Keratinocyte (primary cell): ENCODE measurements at regions not wholly inside any gene's neighbourhood (a gene's known extent, or its start where the extent isn't known, plus 50 kb on each side); places are given as distances from the start of the nearest gene placed in this dataset.

Experiments used
- DNase-seq: peaks from one replicate; pipeline ENCODE4 v3.0.0-alpha.2; 2011; ENCODE audit warnings: low read depth, missing footprints, low spot score
- FAIRE-seq: peaks from 2 replicates; lab custom pipeline; 2011; peaks lifted over from hg19 to GRCh38; lab: Jason Lieb, UNC
- H2AFZ ChIP-seq: 2 replicates; pipeline ENCODE4 v1.6.0; 2012; ENCODE audit warnings: low read length, control low read depth, inconsistent platforms; ENCODE audit not compliant: control insufficient read depth
- H3K27ac ChIP-seq: 2 replicates; pipeline ENCODE4 v1.5.1; 2011; ENCODE audit warnings: low read length; ENCODE audit not compliant: control insufficient read depth, insufficient read depth
- H3K27me3 ChIP-seq: 3 replicates; pipeline ENCODE4 v1.6.0; 2011; ENCODE audit warnings: low read length; ENCODE audit not compliant: control insufficient read depth, insufficient read depth; ENCODE audit errors: extremely low read depth
- H3K36me3 ChIP-seq, 2 experiments: 2 replicates in 1 of 2; 3 replicates in 1 of 2; pipeline ENCODE4 v1.5.1; 2011; ENCODE audit warnings: low read length in 2 of 2, mild to moderate bottlenecking in 1 of 2; ENCODE audit not compliant: control insufficient read depth in 2 of 2, insufficient read depth in 2 of 2; ENCODE audit errors: extremely low read depth in 1 of 2
- H3K4me1 ChIP-seq: 3 replicates; pipeline ENCODE4 v1.5.1; 2011; ENCODE audit warnings: low read length; ENCODE audit not compliant: control insufficient read depth, insufficient read depth; ENCODE audit errors: extremely low read depth
- H3K4me2 ChIP-seq: 3 replicates; pipeline ENCODE4 v1.6.0; 2011; ENCODE audit warnings: low read depth, low read length; ENCODE audit not compliant: control insufficient read depth, insufficient read depth; ENCODE audit errors: extremely low read depth
- H3K4me3 ChIP-seq, 3 experiments: fragments of 200-600 bp in 1 of 3; sonication (generic) in 1 of 3; 2 replicates in 2 of 3; 3 replicates in 1 of 3; pipeline ENCODE4 v1.5.1; 2011 to 2016; ENCODE audit warnings: low read length in 3 of 3, mild to moderate bottlenecking in 3 of 3, control low read depth in 2 of 3, inconsistent platforms in 1 of 3, low read depth in 1 of 3, mixed read lengths in 1 of 3, mixed run types in 1 of 3, moderate library complexity in 1 of 3; ENCODE audit not compliant: control insufficient read depth in 2 of 3, insufficient read depth in 2 of 3; ENCODE audit errors: extremely low read depth in 1 of 3
- H3K79me2 ChIP-seq: 2 replicates; pipeline ENCODE4 v1.6.0; 2012; ENCODE audit warnings: low read length; ENCODE audit not compliant: control insufficient read depth, insufficient read depth
- H3K9ac ChIP-seq: 3 replicates; pipeline ENCODE4 v1.6.0; 2011; ENCODE audit warnings: low read length; ENCODE audit not compliant: control insufficient read depth, insufficient read depth; ENCODE audit errors: extremely low read depth
- H3K9me1 ChIP-seq: 3 replicates; pipeline ENCODE4 v1.6.0; 2011; ENCODE audit warnings: low read length; ENCODE audit not compliant: control insufficient read depth, insufficient read depth; ENCODE audit errors: extremely low read depth
- H3K9me3 ChIP-seq: 2 replicates; pipeline ENCODE4 v1.5.1; 2012; ENCODE audit warnings: low read depth, low read length; ENCODE audit not compliant: control insufficient read depth
- H4K20me1 ChIP-seq: 3 replicates; pipeline ENCODE4 v1.6.0; 2011; ENCODE audit warnings: low read length; ENCODE audit not compliant: control insufficient read depth, insufficient read depth; ENCODE audit errors: extremely low read depth
- EZH2 ChIP-seq: IDR thresholded peaks from one replicate; pipeline ENCODE4 v1.6.1; 2012; ENCODE audit warnings: inconsistent platforms, mild to moderate bottlenecking, low read length, moderate library complexity
- dilution Hi-C: fragments of 300-500 bp; cut with MboI; formaldehyde crosslinking; loops from one replicate; pipeline ENCODE4 v1.7.0; 2020; ENCODE audit warnings: low sequenced_read_pairs; ENCODE audit not compliant: extremely low pct_ligation_motif_present
- TF ChIP-seq, protein P1 (sequence below), 3 experiments: IDR thresholded peaks in 1 of 3; conservative IDR thresholded peaks in 1 of 3; optimal IDR thresholded peaks in 1 of 3; 2 replicates in 2 of 3; 3 replicates in 1 of 3; pipeline versions ENCODE3 to v1.5.1; 2011; ENCODE audit warnings: low read length in 3 of 3, mild to moderate bottlenecking in 3 of 3, moderate library complexity in 2 of 3, control low read depth in 1 of 3, inconsistent platforms in 1 of 3; ENCODE audit not compliant: insufficient read depth in 2 of 3; ENCODE audit errors: extremely low read depth in 1 of 3

- H3K4me2 ChIP-seq, result no peak overlapping the region
- dilution Hi-C loops, result no loop called here
- no peaks in the 10 kb centered on the region for H3K9me3 ChIP-seq
- FAIRE-seq (no peak), DNase-seq (no peak)
- no peak overlapping the region for H2AFZ ChIP-seq
- no peaks in the 10 kb centered on the region for H3K36me3 ChIP-seq
- no peaks in the 10 kb centered on the region for H3K9me1 ChIP-seq
- H3K27me3 ChIP-seq, result no peaks in the 10 kb centered on the region
- no peaks in the 10 kb centered on the region for H4K20me1 ChIP-seq
- no peaks in the 10 kb centered on the region for H3K4me1 ChIP-seq
- H3K4me3 ChIP-seq, result no peak overlapping the region
- no peak overlapping the region for H3K9ac ChIP-seq
- no peaks in the 10 kb centered on the region for H3K79me2 ChIP-seq
- TF ChIP-seq, protein P1, sequence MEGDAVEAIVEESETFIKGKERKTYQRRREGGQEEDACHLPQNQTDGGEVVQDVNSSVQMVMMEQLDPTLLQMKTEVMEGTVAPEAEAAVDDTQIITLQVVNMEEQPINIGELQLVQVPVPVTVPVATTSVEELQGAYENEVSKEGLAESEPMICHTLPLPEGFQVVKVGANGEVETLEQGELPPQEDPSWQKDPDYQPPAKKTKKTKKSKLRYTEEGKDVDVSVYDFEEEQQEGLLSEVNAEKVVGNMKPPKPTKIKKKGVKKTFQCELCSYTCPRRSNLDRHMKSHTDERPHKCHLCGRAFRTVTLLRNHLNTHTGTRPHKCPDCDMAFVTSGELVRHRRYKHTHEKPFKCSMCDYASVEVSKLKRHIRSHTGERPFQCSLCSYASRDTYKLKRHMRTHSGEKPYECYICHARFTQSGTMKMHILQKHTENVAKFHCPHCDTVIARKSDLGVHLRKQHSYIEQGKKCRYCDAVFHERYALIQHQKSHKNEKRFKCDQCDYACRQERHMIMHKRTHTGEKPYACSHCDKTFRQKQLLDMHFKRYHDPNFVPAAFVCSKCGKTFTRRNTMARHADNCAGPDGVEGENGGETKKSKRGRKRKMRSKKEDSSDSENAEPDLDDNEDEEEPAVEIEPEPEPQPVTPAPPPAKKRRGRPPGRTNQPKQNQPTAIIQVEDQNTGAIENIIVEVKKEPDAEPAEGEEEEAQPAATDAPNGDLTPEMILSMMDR (optimal IDR thresholded peaks at IDR 0.05 in 1 of 3, IDR thresholded peaks at IDR 0.05 in 1 of 3, conservative IDR thresholded peaks at IDR 0.05 in 1 of 3; ENCODE audit: extremely low read depth in 1 of 3, insufficient read depth in 2 of 3, low read length in 3 of 3), result no peak
- TF ChIP-seq EZH2, result no peak
- no peak overlapping the region for H3K27ac ChIP-seq
Observed at GRCh38 chr4:79663141-79663540, 255.1 kb upstream of the GK2 start.

- no peaks in the 10 kb centered on the region for H3K9me3 ChIP-seq
- H3K4me3 ChIP-seq, result no peak overlapping the region
- DNase-seq, result no peak
- no peaks in the 10 kb centered on the region for H3K9me1 ChIP-seq
- H3K36me3 ChIP-seq, result no peaks in the 10 kb centered on the region
- H3K9ac ChIP-seq, result no peak overlapping the region
- no peak overlapping the region for H3K27ac ChIP-seq
- no peak overlapping the region for H3K4me2 ChIP-seq
- FAIRE-seq, result no peak
- no peaks in the 10 kb centered on the region for H3K4me1 ChIP-seq
- no peak overlapping the region for H2AFZ ChIP-seq
- H3K79me2 ChIP-seq, result no peaks in the 10 kb centered on the region
- TF ChIP-seq, protein P1 (optimal IDR thresholded peaks at IDR 0.05 in 1 of 3, IDR thresholded peaks at IDR 0.05 in 1 of 3, conservative IDR thresholded peaks at IDR 0.05 in 1 of 3; ENCODE audit: extremely low read depth in 1 of 3, insufficient read depth in 2 of 3, low read length in 3 of 3), result no peak
- TF ChIP-seq EZH2, result no peak
- dilution Hi-C loops, result no loop called here
- no peaks in the 10 kb centered on the region for H3K27me3 ChIP-seq
- H4K20me1 ChIP-seq, result no peaks in the 10 kb centered on the region
Observed at GRCh38 chr4:79662651-79663050, 254.6 kb upstream of the GK2 start.
